Ovary (tissue), 7 donors: ENCODE measurements at regions not wholly inside any gene's neighbourhood (a gene's known extent, or its start where the extent isn't known, plus 50 kb on each side); places are given as distances from the start of the nearest gene placed in this dataset.

Source experiments
- DNase-seq, 5 donors: peaks; one replicate each; pipeline ENCODE4 v3.0.0-alpha.2; 2019 to 2020
- H3K27ac ChIP-seq, 2 donors: fragments of 200-600 bp; one replicate each; pipeline versions ENCODE4 v1.5.1 to v1.8.0; 2019 to 2022
- H3K27me3 ChIP-seq: fragments of 200-600 bp; one replicate; pipeline ENCODE4 v1.8.0; 2022
- H3K36me3 ChIP-seq: fragments of 200-600 bp; sonication (generic); one replicate; pipeline ENCODE4 v1.5.1; 2019
- H3K4me1 ChIP-seq: one replicate; pipeline ENCODE4 v1.8.1; 2013; ENCODE audit warnings: mild to moderate bottlenecking, moderate library complexity; ENCODE audit not compliant: insufficient read depth
- H3K4me3 ChIP-seq: fragments of 200-600 bp; sonication (generic); one replicate; pipeline ENCODE4 v1.5.1; 2017
- H3K9me3 ChIP-seq, 2 donors: fragments of 200-600 bp in 1 of 2; sonication (generic) in 1 of 2; one replicate each; pipeline versions ENCODE4 v1.5.1 to v1.8.1; 2013 to 2019; ENCODE audit warnings: mild to moderate bottlenecking in 1 of 2, moderate library complexity in 1 of 2
- CTCF ChIP-seq, 3 donors: fragments of 450-650 bp in 2 of 3; fragments of 200-600 bp in 1 of 3; IDR thresholded peaks; one replicate each; pipeline versions ENCODE4 v1.5.1 to v1.8.0; 2016 to 2022; ENCODE audit warnings: antibody characterized with exemption in 3 of 3, mild to moderate bottlenecking in 1 of 3
- EP300 ChIP-seq: sonication (generic); formaldehyde crosslinking; IDR thresholded peaks from one replicate; pipeline ENCODE4 v1.6.1; 2017; ENCODE audit warnings: antibody characterized with exemption
- POLR2A ChIP-seq: fragments of 450-650 bp; IDR thresholded peaks from one replicate; pipeline ENCODE4 v1.6.1; 2017; ENCODE audit warnings: antibody characterized with exemption, mild to moderate bottlenecking, moderate library complexity
- WGBS, 3 donors: extraction: QIAGEN DNeasy Blood & Tissue Kit in 1 of 3; methylation state at CpG; one replicate each; pipeline versions ENCODE4 v1.1.5 to v1.1.7; 2013 to 2017; 5-methylcytosine and 5-hydroxymethylcytosine counted together
- intact Hi-C, 4 donors: fragments of 100-400 bp; cut with DNase I; formaldehyde crosslinking; loops; one replicate each; pipeline versions ENCODE4 v1.11.0 to v1.15.1; 2022 to 2023
- donor health status: DM: no; HTN: no; CAD: no; lungs with moderate emphysema.
- donor health status: DM: no; HTN: no; CAD: no.
- donor health status: Bipolar disorder and iron deficiency.
- donor health status: DM: no; HTN: no; CAD: no.
- donor health status: DM: yes; HTN: yes; CAD: no.

GRCh38 chr4:13892739-13893105 is 265.2 kb upstream of the BOD1L1 start:
- no peak for DNase-seq
- Histone ChIP-seq H3K27me3 (no peaks in the 10 kb centered on the region), H3K4me1 (no peaks in the 10 kb centered on the region), H3K36me3 (no peaks in the 10 kb centered on the region), H3K9me3 (no peaks in the 10 kb centered on the region), H3K4me3 (no peak overlapping the region), H3K27ac (no peak overlapping the region)
- WGBS, 3 donors: 33 to 36% (median 35%) methylated on average over 1 of the region's 1 CpG
- TF ChIP-seq POLR2A (no peak), CTCF (IDR thresholded peaks at IDR 0.05) (no peak), EP300 (no peak)
- intact Hi-C loops: loop anchor here in 1 of 4 donors (1.0 kb wide), 1 partner anchor 17 kb away; no protein-coding TSS in a partner anchor

GRCh38 chr4:13893211-13893610 is 265.7 kb upstream of the BOD1L1 start:
- TF ChIP-seq POLR2A (no peak), EP300 (no peak), CTCF (IDR thresholded peaks at IDR 0.05) (no peak)
- no peak for DNase-seq
- Histone ChIP-seq H3K4me3 (no peak overlapping the region), H3K9me3 (no peaks in the 10 kb centered on the region), H3K27me3 (no peaks in the 10 kb centered on the region), H3K27ac (no peak overlapping the region), H3K36me3 (no peaks in the 10 kb centered on the region), H3K4me1 (no peaks in the 10 kb centered on the region)
- intact Hi-C loops: no loop called here
- WGBS, 3 donors: 80 to 83% (median 82%) methylated on average over 3 of the region's 3 CpGs

GRCh38 chr4:13893987-13894386 is 266.5 kb upstream of the BOD1L1 start:
- intact Hi-C loops: no loop called here
- Histone ChIP-seq H3K36me3 (no peaks in the 10 kb centered on the region), H3K4me1 (no peaks in the 10 kb centered on the region), H3K9me3 (no peaks in the 10 kb centered on the region), H3K27ac (no peak overlapping the region), H3K27me3 (no peaks in the 10 kb centered on the region), H3K4me3 (no peak overlapping the region)
- TF ChIP-seq CTCF (IDR thresholded peaks at IDR 0.05): no peak
- no peak for TF ChIP-seq EP300
- TF ChIP-seq POLR2A: no peak
- WGBS, 3 donors: 62 to 69% (median 62%) methylated on average over 2 of the region's 2 CpGs
- no peak for DNase-seq

GRCh38 chr4:13900780-13901179 is 273.3 kb upstream of the BOD1L1 start:
- WGBS, 3 donors: 35 to 52% (median 43%) methylated on average over 4 of the region's 4 CpGs
- intact Hi-C loops: no loop called here
- H3K27ac ChIP-seq: no peak overlapping the region
- no peak overlapping the region for H3K4me3 ChIP-seq
- H3K27me3 ChIP-seq: no peaks in the 10 kb centered on the region
- no peak for TF ChIP-seq EP300
- no peak for TF ChIP-seq CTCF (IDR thresholded peaks at IDR 0.05)
- TF ChIP-seq POLR2A: no peak
- no peaks in the 10 kb centered on the region for H3K36me3 ChIP-seq
- H3K4me1 ChIP-seq: no peaks in the 10 kb centered on the region
- no peak for DNase-seq
- H3K9me3 ChIP-seq: no peaks in the 10 kb centered on the region

- Histone ChIP-seq H3K9me3 (no peaks in the 10 kb centered on the region), H3K4me3 (no peak overlapping the region), H3K27ac (no peak overlapping the region), H3K27me3 (no peaks in the 10 kb centered on the region), H3K4me1 (no peaks in the 10 kb centered on the region), H3K36me3 (no peaks in the 10 kb centered on the region)
- DNase-seq: no peak
- intact Hi-C loops: no loop called here
- 92 to 100% (median 96%) methylated on average over 1 of the region's 1 CpG for WGBS, 3 donors
- no peak for TF ChIP-seq CTCF (IDR thresholded peaks at IDR 0.05)
- no peak for TF ChIP-seq POLR2A
- no peak for TF ChIP-seq EP300
Observed at GRCh38 chr4:13902146-13902545, 274.6 kb upstream of the BOD1L1 start.
